ENCODE measurements at regions not wholly inside any gene's neighbourhood (a gene's known extent, or its start where the extent isn't known, plus 50 kb on each side); places are given as distances from the start of the nearest gene placed in this dataset.

- no peak for TF ChIP-seq CTCF (conservative IDR thresholded peaks at IDR 0.05)
- TF ChIP-seq ZFX (IDR thresholded peaks at IDR 0.05): no peak
Observed at GRCh38 chr3:182303169-182303568, 490.1 kb upstream of the ATP11B start.

All from C4-2B (cell line).